HCT116 (cell line): ENCODE measurements at regions not wholly inside any gene's neighbourhood (a gene's known extent, or its start where the extent isn't known, plus 50 kb on each side); places are given as distances from the start of the nearest gene placed in this dataset.

Experiments used
- ATAC-seq: fragments of 200-7000 bp; cut with Tn5 transposase; 2 replicates; pipeline ENCODE4 v1.9.1; 2020; ENCODE audit warnings: mild to moderate bottlenecking, moderate library complexity
- BruUV-seq: library from RNA; stranded (reverse); fragments of 400-500 nt; replicated peaks from 2 replicates; lab custom pipeline; 2021; lab: Mats Ljungman, UMichigan
- CTCF ChIA-PET: fragments of 300-600 bp; sonication (Branson Sonifier 250); formaldehyde crosslinking; loops from one replicate; lab custom pipeline; 2021; ENCODE audit warnings: antibody characterized with exemption; lab: Charles Lee
- POLR2A ChIA-PET: fragments of 300-600, 350-600 bp; sonication (Branson Sonifier 250); formaldehyde crosslinking; loops from one replicate; lab custom pipeline; 2021; ENCODE audit warnings: antibody characterized with exemption; lab: Charles Lee
- RAD21 ChIA-PET, 2 experiments: fragments of 300-600 bp; sonication (Branson Sonifier 250); formaldehyde crosslinking; loops; one replicate each; lab custom pipeline; 2023; ENCODE audit warnings: low total read pairs in 2 of 2; ENCODE audit not compliant: uncharacterized antibody in 2 of 2, unreplicated experiment in 2 of 2, low non-redundant PET in 1 of 2; lab: Charles Lee
- DNase-seq: peaks from one replicate; pipeline ENCODE4 v3.0.0-alpha.2; 2010; ENCODE audit warnings: low read depth, low spot score
- H2AFZ ChIP-seq: fragments of 200-600 bp; shearing (Covaris generic), sonication (generic); 2 replicates; pipeline ENCODE4 v1.6.1; 2017; ENCODE audit warnings: low read depth, mixed run types, mixed read lengths, antibody characterized with exemption, low read length; ENCODE audit not compliant: poor library complexity, severe bottlenecking
- H3K27ac ChIP-seq: 2 replicates; pipeline ENCODE4 v1.5.1; 2012; ENCODE audit warnings: low read depth, low read length
- H3K27me3 ChIP-seq: fragments of 200-600 bp; sonication (generic); 2 replicates; pipeline ENCODE4 v1.6.1; 2016; ENCODE audit warnings: mixed run types, low read length, mixed read lengths; ENCODE audit not compliant: insufficient read depth
- H3K36me3 ChIP-seq, 2 experiments: fragments of 200-500 bp in 1 of 2; fragments of 200-600 bp in 1 of 2; sonication (Bioruptor generic) in 1 of 2; sonication (generic) in 1 of 2; 2 replicates each; pipeline versions ENCODE4 v1.5.1 to v1.6.1; 2014 to 2016; ENCODE audit warnings: low read length in 2 of 2, inconsistent platforms in 1 of 2, mixed read lengths in 1 of 2, mixed run types in 1 of 2; ENCODE audit not compliant: insufficient read depth in 2 of 2, control insufficient read depth in 1 of 2
- H3K4me1 ChIP-seq, 2 experiments: fragments of 200-600 bp in 1 of 2; sonication (generic) in 1 of 2; 2 replicates each; pipeline versions ENCODE4 v1.5.1 to v1.6.1; 2012 to 2017; ENCODE audit warnings: low read length in 2 of 2, inconsistent platforms in 1 of 2, mild to moderate bottlenecking in 1 of 2, mixed read lengths in 1 of 2, mixed run types in 1 of 2, moderate library complexity in 1 of 2; ENCODE audit not compliant: insufficient read depth in 2 of 2, control insufficient read depth in 1 of 2
- H3K4me2 ChIP-seq: fragments of 200-600 bp; sonication (generic); 2 replicates; pipeline ENCODE4 v1.6.1; 2017; ENCODE audit warnings: mixed run types, low read length, mixed read lengths
- H3K4me3 ChIP-seq, 2 experiments: fragments of 200-600 bp in 1 of 2; sonication (generic) in 1 of 2; replicated peaks in 1 of 2; 2 replicates each; pipeline ENCODE4 v1.5.1; 2011 to 2016; ENCODE audit warnings: low read length in 2 of 2, control low read depth in 1 of 2, low read depth in 1 of 2, mild to moderate bottlenecking in 1 of 2, mixed read lengths in 1 of 2, mixed run types in 1 of 2
- H3K79me2 ChIP-seq: fragments of 200-600 bp; sonication (generic); 2 replicates; pipeline ENCODE4 v1.6.1; 2017; ENCODE audit warnings: mild to moderate bottlenecking, mixed run types, low read length, moderate library complexity, mixed read lengths; ENCODE audit not compliant: insufficient read depth
- H3K9ac ChIP-seq: fragments of 200-600 bp; sonication (generic); 2 replicates; pipeline ENCODE4 v1.6.1; 2016; ENCODE audit warnings: low read length, mixed read lengths
- H3K9me2 ChIP-seq: fragments of 200-600 bp; sonication (generic), shearing (Covaris generic); 2 replicates; pipeline ENCODE4 v1.6.1; 2017; ENCODE audit warnings: mixed run types, mild to moderate bottlenecking, moderate library complexity; ENCODE audit not compliant: insufficient read depth
- H3K9me3 ChIP-seq, 2 experiments: fragments of 200-500 bp in 1 of 2; fragments of 200-600 bp in 1 of 2; sonication (Bioruptor generic) in 1 of 2; sonication (generic) in 1 of 2; 2 replicates each; pipeline ENCODE4 v1.6.1; 2014 to 2017; ENCODE audit warnings: low read length in 2 of 2, mixed read lengths in 2 of 2, inconsistent platforms in 1 of 2, low read depth in 1 of 2, mild to moderate bottlenecking in 1 of 2, mixed run types in 1 of 2, moderate library complexity in 1 of 2; ENCODE audit not compliant: control insufficient read depth in 1 of 2, insufficient read depth in 1 of 2
- H4K20me1 ChIP-seq: fragments of 200-600 bp; sonication (generic), shearing (Covaris generic); 2 replicates; pipeline ENCODE4 v1.6.1; 2017; ENCODE audit warnings: mixed run types, mild to moderate bottlenecking, moderate library complexity; ENCODE audit not compliant: insufficient read depth
- CEBPB ChIP-seq: IDR thresholded peaks from 2 replicates; pipeline ENCODE4 v1.6.1; 2012; ENCODE audit warnings: low read depth
- EGR1 ChIP-seq: IDR thresholded peaks from 2 replicates; pipeline ENCODE4 v1.6.1; 2012; ENCODE audit warnings: low read depth
- ELF1 ChIP-seq: IDR thresholded peaks from 2 replicates; pipeline ENCODE4 v1.6.1; 2012; ENCODE audit warnings: low read depth, borderline replicate concordance
- EZH2 ChIP-seq: fragments of 200-600 bp; sonication (generic); IDR thresholded peaks from 2 replicates; pipeline ENCODE4 v1.6.1; 2017; ENCODE audit warnings: antibody characterized with exemption, mixed run types
- EZH2phosphoT487 ChIP-seq: fragments of 200-600 bp; IDR thresholded peaks from 2 replicates; pipeline ENCODE4 v1.6.1; 2018; ENCODE audit warnings: antibody characterized with exemption, borderline replicate concordance
- FOSL1 ChIP-seq: IDR thresholded peaks from 2 replicates; pipeline ENCODE4 v1.6.1; 2012; ENCODE audit warnings: low read depth
- POLR2A ChIP-seq: IDR thresholded peaks from 2 replicates; pipeline ENCODE4 v1.7.0; 2011; ENCODE audit warnings: borderline replicate concordance; ENCODE audit not compliant: insufficient read depth, insufficient read length; ENCODE audit errors: extremely low read depth
- POLR2AphosphoS5 ChIP-seq: IDR thresholded peaks from 2 replicates; pipeline ENCODE4 v1.6.1; 2011; ENCODE audit warnings: mild to moderate bottlenecking, low read depth, low read length, moderate library complexity
- SIN3A ChIP-seq: IDR thresholded peaks from 2 replicates; pipeline ENCODE4 v1.6.1; 2012; ENCODE audit warnings: low read depth
- SP1 ChIP-seq: IDR thresholded peaks from 2 replicates; pipeline ENCODE4 v1.6.1; 2012; ENCODE audit warnings: low read depth
- SRF ChIP-seq: IDR thresholded peaks from 2 replicates; pipeline ENCODE4 v1.6.1; 2012; ENCODE audit warnings: low read depth
- TCF7L2 ChIP-seq: IDR thresholded peaks from 2 replicates; pipeline ENCODE4 v1.7.0; 2011; ENCODE audit warnings: borderline replicate concordance, inconsistent platforms; ENCODE audit not compliant: insufficient read depth, insufficient read length; ENCODE audit errors: extremely low read depth
- YY1 ChIP-seq: IDR thresholded peaks from 2 replicates; pipeline ENCODE4 v1.6.1; 2011; ENCODE audit warnings: low read length, low read depth, moderate library complexity, mild to moderate bottlenecking; ENCODE audit not compliant: insufficient replicate concordance; ENCODE audit errors: extremely low read depth
- ZFX ChIP-seq: fragments of 450-650 bp; IDR thresholded peaks from 2 replicates; pipeline ENCODE4 v1.6.1; 2017
- ZNF274 ChIP-seq: fragments of 200-500 bp; sonication (Bioruptor generic); IDR thresholded peaks from 2 replicates; pipeline ENCODE4 v1.6.1; 2014; ENCODE audit warnings: mild to moderate bottlenecking, low read depth, low read length, inconsistent platforms
- intact Hi-C: fragments of 100-400 bp; cut with micrococcal nuclease; formaldehyde crosslinking; loops from 2 replicates; pipeline ENCODE4 v1.10.0; 2022
- TF ChIP-seq, protein P1 (sequence below): IDR thresholded peaks from 2 replicates; pipeline ENCODE4 v1.6.1; 2012; ENCODE audit warnings: low read depth
- TF ChIP-seq, protein P2 (sequence below): IDR thresholded peaks from 2 replicates; pipeline ENCODE4 v1.6.1; 2012
- TF ChIP-seq, protein P3 (sequence below): IDR thresholded peaks from 2 replicates; pipeline ENCODE4 v1.6.1; 2011; ENCODE audit warnings: mild to moderate bottlenecking, low read length, moderate library complexity; ENCODE audit not compliant: insufficient replicate concordance; ENCODE audit errors: extremely low read depth

DNA sequence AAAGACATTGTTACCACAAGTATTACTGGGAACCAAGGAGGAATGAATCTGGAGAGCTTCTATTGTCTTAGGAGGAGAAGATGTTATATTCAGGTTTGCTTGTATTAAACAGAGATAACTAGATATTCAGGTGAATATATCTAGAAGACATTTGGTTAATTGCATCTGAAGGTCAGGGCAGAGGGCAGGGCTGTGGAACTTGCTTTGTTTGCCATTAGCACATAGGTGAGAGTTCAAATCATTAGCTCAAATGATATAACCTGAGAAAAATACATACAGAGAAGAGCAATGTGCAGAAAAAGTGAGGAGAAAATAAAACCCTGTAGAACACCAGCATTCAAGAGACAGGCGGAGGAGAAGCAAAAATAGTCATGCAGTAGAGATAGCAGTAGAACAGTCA lies 116.8 kb downstream of the DNAJB9 start:
- no peak overlapping the region for H3K9ac ChIP-seq
- no peaks in the 10 kb centered on the region for H4K20me1 ChIP-seq
- intact Hi-C loops: no loop called here
- no peaks in the 10 kb centered on the region for H3K36me3 ChIP-seq
- DNase-seq: no peak
- no peaks in the 10 kb centered on the region for H3K79me2 ChIP-seq
- no peak overlapping the region for H3K27ac ChIP-seq
- CTCF ChIA-PET: interaction anchor here (2.0 kb wide), 1 partner anchor 26 kb away, joined by 5 read pairs; no protein-coding TSS in a partner anchor
- no TSS peak for BruUV-seq
- no peaks in the 10 kb centered on the region for H3K9me3 ChIP-seq
- POLR2A ChIA-PET: no interaction called here
- RAD21 ChIA-PET: no interaction called here
- H3K9me2 ChIP-seq: no peaks in the 10 kb centered on the region
- H3K27me3 ChIP-seq: no peaks in the 10 kb centered on the region
- no peak for ATAC-seq
- no peak overlapping the region for H3K4me2 ChIP-seq
- TF ChIP-seq FOSL1 (no peak), POLR2AphosphoS5 (no peak), SRF (no peak), EZH2 (no peak), YY1 (no peak), EGR1 (no peak), ZNF274 (no peak), ZFX (no peak), CEBPB (no peak), ELF1 (no peak), SP1 (no peak), EZH2phosphoT487 (no peak), POLR2A (no peak), SIN3A (no peak), TCF7L2 (no peak)
- TF ChIP-seq, protein P1, sequence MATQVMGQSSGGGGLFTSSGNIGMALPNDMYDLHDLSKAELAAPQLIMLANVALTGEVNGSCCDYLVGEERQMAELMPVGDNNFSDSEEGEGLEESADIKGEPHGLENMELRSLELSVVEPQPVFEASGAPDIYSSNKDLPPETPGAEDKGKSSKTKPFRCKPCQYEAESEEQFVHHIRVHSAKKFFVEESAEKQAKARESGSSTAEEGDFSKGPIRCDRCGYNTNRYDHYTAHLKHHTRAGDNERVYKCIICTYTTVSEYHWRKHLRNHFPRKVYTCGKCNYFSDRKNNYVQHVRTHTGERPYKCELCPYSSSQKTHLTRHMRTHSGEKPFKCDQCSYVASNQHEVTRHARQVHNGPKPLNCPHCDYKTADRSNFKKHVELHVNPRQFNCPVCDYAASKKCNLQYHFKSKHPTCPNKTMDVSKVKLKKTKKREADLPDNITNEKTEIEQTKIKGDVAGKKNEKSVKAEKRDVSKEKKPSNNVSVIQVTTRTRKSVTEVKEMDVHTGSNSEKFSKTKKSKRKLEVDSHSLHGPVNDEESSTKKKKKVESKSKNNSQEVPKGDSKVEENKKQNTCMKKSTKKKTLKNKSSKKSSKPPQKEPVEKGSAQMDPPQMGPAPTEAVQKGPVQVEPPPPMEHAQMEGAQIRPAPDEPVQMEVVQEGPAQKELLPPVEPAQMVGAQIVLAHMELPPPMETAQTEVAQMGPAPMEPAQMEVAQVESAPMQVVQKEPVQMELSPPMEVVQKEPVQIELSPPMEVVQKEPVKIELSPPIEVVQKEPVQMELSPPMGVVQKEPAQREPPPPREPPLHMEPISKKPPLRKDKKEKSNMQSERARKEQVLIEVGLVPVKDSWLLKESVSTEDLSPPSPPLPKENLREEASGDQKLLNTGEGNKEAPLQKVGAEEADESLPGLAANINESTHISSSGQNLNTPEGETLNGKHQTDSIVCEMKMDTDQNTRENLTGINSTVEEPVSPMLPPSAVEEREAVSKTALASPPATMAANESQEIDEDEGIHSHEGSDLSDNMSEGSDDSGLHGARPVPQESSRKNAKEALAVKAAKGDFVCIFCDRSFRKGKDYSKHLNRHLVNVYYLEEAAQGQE: no peak
- TF ChIP-seq, protein P2, sequence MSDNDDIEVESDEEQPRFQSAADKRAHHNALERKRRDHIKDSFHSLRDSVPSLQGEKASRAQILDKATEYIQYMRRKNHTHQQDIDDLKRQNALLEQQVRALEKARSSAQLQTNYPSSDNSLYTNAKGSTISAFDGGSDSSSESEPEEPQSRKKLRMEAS: no peak
- TF ChIP-seq, protein P3, sequence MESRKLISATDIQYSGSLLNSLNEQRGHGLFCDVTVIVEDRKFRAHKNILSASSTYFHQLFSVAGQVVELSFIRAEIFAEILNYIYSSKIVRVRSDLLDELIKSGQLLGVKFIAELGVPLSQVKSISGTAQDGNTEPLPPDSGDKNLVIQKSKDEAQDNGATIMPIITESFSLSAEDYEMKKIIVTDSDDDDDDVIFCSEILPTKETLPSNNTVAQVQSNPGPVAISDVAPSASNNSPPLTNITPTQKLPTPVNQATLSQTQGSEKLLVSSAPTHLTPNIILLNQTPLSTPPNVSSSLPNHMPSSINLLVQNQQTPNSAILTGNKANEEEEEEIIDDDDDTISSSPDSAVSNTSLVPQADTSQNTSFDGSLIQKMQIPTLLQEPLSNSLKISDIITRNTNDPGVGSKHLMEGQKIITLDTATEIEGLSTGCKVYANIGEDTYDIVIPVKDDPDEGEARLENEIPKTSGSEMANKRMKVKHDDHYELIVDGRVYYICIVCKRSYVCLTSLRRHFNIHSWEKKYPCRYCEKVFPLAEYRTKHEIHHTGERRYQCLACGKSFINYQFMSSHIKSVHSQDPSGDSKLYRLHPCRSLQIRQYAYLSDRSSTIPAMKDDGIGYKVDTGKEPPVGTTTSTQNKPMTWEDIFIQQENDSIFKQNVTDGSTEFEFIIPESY: no peak
- peaks cover 12 to 25% of the 10 kb centered on the region in 2 experiments for H3K4me1 ChIP-seq
- H2AFZ ChIP-seq: no peak overlapping the region
- no peak overlapping the region for H3K4me3 ChIP-seq
